SJSA1 (cell line): ENCODE measurements at regions not wholly inside any gene's neighbourhood (a gene's known extent, or its start where the extent isn't known, plus 50 kb on each side); places are given as distances from the start of the nearest gene placed in this dataset.
A peak's percentile ranks its signal among the peaks of the same experiment; 100 is the strongest.

Source experiments
- DNase-seq, 2 experiments: peaks; one replicate each; pipeline ENCODE4 v3.0.0-alpha.2; 2015 to 2020; ENCODE audit warnings: low spot score in 2 of 2, low read depth in 1 of 2
- H3K27ac ChIP-seq: fragments of 250-450 bp; sonication (Bioruptor Pico); 2 replicates; pipeline ENCODE4 v1.5.1; 2020; ENCODE audit warnings: mild to moderate bottlenecking, moderate library complexity
- H3K27me3 ChIP-seq: fragments of 250-450 bp; sonication (Bioruptor Pico); replicated peaks from 2 replicates; pipeline ENCODE4 v1.5.1; 2020; ENCODE audit warnings: mild to moderate bottlenecking, moderate library complexity
- H3K36me3 ChIP-seq: fragments of 250-450 bp; sonication (Bioruptor Pico); 2 replicates; pipeline ENCODE4 v1.5.1; 2020; ENCODE audit warnings: mild to moderate bottlenecking
- H3K4me1 ChIP-seq: fragments of 250-450 bp; sonication (Bioruptor Pico); replicated peaks from 2 replicates; pipeline ENCODE4 v1.6.1; 2021; ENCODE audit warnings: mild to moderate bottlenecking
- H3K4me3 ChIP-seq: fragments of 250-450 bp; sonication (Bioruptor Pico); 2 replicates; pipeline ENCODE4 v1.5.1; 2020; ENCODE audit warnings: mild to moderate bottlenecking
- H3K9me3 ChIP-seq: fragments of 250-450 bp; sonication (Bioruptor Pico); replicated peaks from 2 replicates; pipeline ENCODE4 v1.5.1; 2020; ENCODE audit warnings: mild to moderate bottlenecking

GRCh38 chr14:34336501-34336900 lies 125.5 kb downstream of the SPTSSA start:
- H3K9me3 ChIP-seq: no peaks in the 10 kb centered on the region
- H3K27me3 ChIP-seq: 0 out of 2 replicates have a peak, but pooled peaks cover 2% of the 10 kb centered on the region
- H3K4me3 ChIP-seq: no peak overlapping the region
- H3K27ac ChIP-seq: no peak overlapping the region
- no peak for DNase-seq
- peaks cover 11% of the 10 kb centered on the region for H3K4me1 ChIP-seq
- no peaks in the 10 kb centered on the region for H3K36me3 ChIP-seq

GRCh38 chr14:34335968-34336367 lies 126.1 kb downstream of the SPTSSA start:
- no peak overlapping the region for H3K27ac ChIP-seq
- H3K4me3 ChIP-seq: no peak overlapping the region
- 0 out of 2 replicates have a peak, but pooled peaks cover 2% of the 10 kb centered on the region for H3K27me3 ChIP-seq
- H3K36me3 ChIP-seq: no peaks in the 10 kb centered on the region
- no peaks in the 10 kb centered on the region for H3K9me3 ChIP-seq
- DNase-seq: no peak
- peaks cover 14% of the 10 kb centered on the region for H3K4me1 ChIP-seq

- Histone ChIP-seq H3K4me3 (no peak overlapping the region), H3K27me3 (0 out of 2 replicates have a peak, but pooled peaks cover 2% of the 10 kb centered on the region), H3K27ac (no peak overlapping the region), H3K9me3 (no peaks in the 10 kb centered on the region), H3K36me3 (no peaks in the 10 kb centered on the region), H3K4me1 (peaks cover 14% of the 10 kb centered on the region)
- no peak for DNase-seq
Measured at GRCh38 chr14:34334329-34334728, 127.7 kb downstream of the SPTSSA start.

- no peak overlapping the region for H3K27ac ChIP-seq
- no peaks in the 10 kb centered on the region for H3K9me3 ChIP-seq
- H3K36me3 ChIP-seq: no peaks in the 10 kb centered on the region
- no peak overlapping the region for H3K4me3 ChIP-seq
- 0 out of 2 replicates have a peak, but pooled peaks cover 2% of the 10 kb centered on the region for H3K27me3 ChIP-seq
- H3K4me1 ChIP-seq: peaks cover 14% of the 10 kb centered on the region
- DNase-seq: peak; percentile 39 to 56
Measured at GRCh38 chr14:34331728-34332623, 130.1 kb downstream of the SPTSSA start.

GRCh38 chr14:34330846-34331245 lies 131.2 kb downstream of the SPTSSA start:
- Histone ChIP-seq H3K27ac (no peak overlapping the region), H3K27me3 (0 out of 2 replicates have a peak, but pooled peaks cover 2% of the 10 kb centered on the region), H3K4me3 (no peak overlapping the region), H3K36me3 (no peaks in the 10 kb centered on the region), H3K9me3 (no peaks in the 10 kb centered on the region), H3K4me1 (peaks cover 14% of the 10 kb centered on the region)
- DNase-seq: no peak

GRCh38 chr14:34329301-34329700 lies 132.7 kb downstream of the SPTSSA start:
- no peak overlapping the region for H3K4me3 ChIP-seq
- H3K27ac ChIP-seq: no peak overlapping the region
- no peak for DNase-seq
- H3K9me3 ChIP-seq: no peaks in the 10 kb centered on the region
- no peaks in the 10 kb centered on the region for H3K36me3 ChIP-seq
- H3K27me3 ChIP-seq: 0 out of 2 replicates have a peak, but pooled peaks cover 2% of the 10 kb centered on the region
- H3K4me1 ChIP-seq: peaks cover 14% of the 10 kb centered on the region

GRCh38 chr14:34328178-34328577 lies 133.9 kb downstream of the SPTSSA start:
- peaks cover 14% of the 10 kb centered on the region for H3K4me1 ChIP-seq
- DNase-seq: no peak
- H3K9me3 ChIP-seq: no peaks in the 10 kb centered on the region
- H3K27me3 ChIP-seq: 0 out of 2 replicates have a peak, but pooled peaks cover 2% of the 10 kb centered on the region
- H3K27ac ChIP-seq: no peak overlapping the region
- no peaks in the 10 kb centered on the region for H3K36me3 ChIP-seq
- H3K4me3 ChIP-seq: no peak overlapping the region

GRCh38 chr14:34325493-34325892 lies 136.5 kb downstream of the SPTSSA start:
- no peaks in the 10 kb centered on the region for H3K9me3 ChIP-seq
- H3K27me3 ChIP-seq: no peaks in the 10 kb centered on the region
- H3K36me3 ChIP-seq: no peaks in the 10 kb centered on the region
- no peak overlapping the region for H3K4me3 ChIP-seq
- DNase-seq: no peak
- no peak overlapping the region for H3K27ac ChIP-seq
- no peaks in the 10 kb centered on the region for H3K4me1 ChIP-seq

GRCh38 chr14:34324363-34324795 lies 137.7 kb downstream of the SPTSSA start:
- no peaks in the 10 kb centered on the region for H3K36me3 ChIP-seq
- no peaks in the 10 kb centered on the region for H3K27me3 ChIP-seq
- no peak overlapping the region for H3K27ac ChIP-seq
- no peaks in the 10 kb centered on the region for H3K9me3 ChIP-seq
- H3K4me3 ChIP-seq: no peak overlapping the region
- peak in 1 of 2 experiments; percentile 19 for DNase-seq
- no peaks in the 10 kb centered on the region for H3K4me1 ChIP-seq

- Histone ChIP-seq H3K4me3 (no peak overlapping the region), H3K27me3 (no peaks in the 10 kb centered on the region), H3K9me3 (no peaks in the 10 kb centered on the region), H3K36me3 (no peaks in the 10 kb centered on the region), H3K27ac (no peak overlapping the region), H3K4me1 (no peaks in the 10 kb centered on the region)
- DNase-seq: peak; percentile 29 to 54
Measured at GRCh38 chr14:34322940-34323418, 139.1 kb downstream of the SPTSSA start.

GRCh38 chr14:34319140-34319539 lies 142.9 kb downstream of the SPTSSA start:
- no peak for DNase-seq
- Histone ChIP-seq H3K36me3 (no peaks in the 10 kb centered on the region), H3K9me3 (no peaks in the 10 kb centered on the region), H3K4me1 (no peaks in the 10 kb centered on the region), H3K27me3 (no peaks in the 10 kb centered on the region), H3K4me3 (no peak overlapping the region), H3K27ac (no peak overlapping the region)

GRCh38 chr14:34318014-34318413 lies 144.0 kb downstream of the SPTSSA start:
- no peak for DNase-seq
- H3K27ac ChIP-seq: no peak overlapping the region
- no peaks in the 10 kb centered on the region for H3K36me3 ChIP-seq
- no peaks in the 10 kb centered on the region for H3K4me1 ChIP-seq
- no peak overlapping the region for H3K4me3 ChIP-seq
- H3K9me3 ChIP-seq: no peaks in the 10 kb centered on the region
- no peaks in the 10 kb centered on the region for H3K27me3 ChIP-seq

- Histone ChIP-seq H3K27ac (no peak overlapping the region), H3K4me3 (no peak overlapping the region), H3K9me3 (no peaks in the 10 kb centered on the region), H3K36me3 (no peaks in the 10 kb centered on the region), H3K4me1 (no peaks in the 10 kb centered on the region), H3K27me3 (peaks cover 13% of the 10 kb centered on the region)
- no peak for DNase-seq
Measured at GRCh38 chr14:34310724-34311123, 151.3 kb downstream of the SPTSSA start.

GRCh38 chr14:34303811-34304210 lies 158.2 kb downstream of the SPTSSA start:
- H3K4me3 ChIP-seq: no peak overlapping the region
- H3K36me3 ChIP-seq: no peaks in the 10 kb centered on the region
- H3K4me1 ChIP-seq: no peaks in the 10 kb centered on the region
- no peak overlapping the region for H3K27ac ChIP-seq
- H3K9me3 ChIP-seq: no peaks in the 10 kb centered on the region
- DNase-seq: no peak
- H3K27me3 ChIP-seq: peaks cover 8% of the 10 kb centered on the region; the same call in 1 of the 2 replicates
